Large intestine (tissue), 3 donors: ENCODE measurements at regions not wholly inside any gene's neighbourhood (a gene's known extent, or its start where the extent isn't known, plus 50 kb on each side); places are given as distances from the start of the nearest gene placed in this dataset.

Experiments used
- DNase-seq, 2 donors: peaks; one replicate each; pipeline versions ENCODE4 v3.0.0 to v3.0.0-alpha.2; 2013
- H3K27ac ChIP-seq: one replicate; pipeline ENCODE4 v1.5.1; 2013; ENCODE audit warnings: low read length
- H3K27me3 ChIP-seq: 2 replicates; pipeline ENCODE4 v1.6.1; 2013; ENCODE audit warnings: low read length; ENCODE audit not compliant: control insufficient read depth, insufficient read depth
- H3K36me3 ChIP-seq: 2 replicates; pipeline ENCODE4 v1.6.1; 2013; ENCODE audit warnings: low read length; ENCODE audit not compliant: control insufficient read depth, insufficient read depth
- H3K4me1 ChIP-seq: one replicate; pipeline ENCODE4 v1.6.1; 2013; ENCODE audit warnings: low read length; ENCODE audit not compliant: control insufficient read depth, insufficient read depth
- H3K4me3 ChIP-seq: one replicate; pipeline ENCODE4 v1.5.1; 2013; ENCODE audit warnings: low read length
- H3K9me3 ChIP-seq: one replicate; pipeline ENCODE4 v1.6.1; 2013; ENCODE audit warnings: mild to moderate bottlenecking, low read depth, low read length, moderate library complexity; ENCODE audit not compliant: control insufficient read depth
- WGBS: methylation state at CpG from one replicate; pipeline ENCODE4 v1.1.5; 2013; ENCODE audit warnings: low lambda C conversion rate; ENCODE audit not compliant: insufficient coverage; 5-methylcytosine and 5-hydroxymethylcytosine counted together

DNA sequence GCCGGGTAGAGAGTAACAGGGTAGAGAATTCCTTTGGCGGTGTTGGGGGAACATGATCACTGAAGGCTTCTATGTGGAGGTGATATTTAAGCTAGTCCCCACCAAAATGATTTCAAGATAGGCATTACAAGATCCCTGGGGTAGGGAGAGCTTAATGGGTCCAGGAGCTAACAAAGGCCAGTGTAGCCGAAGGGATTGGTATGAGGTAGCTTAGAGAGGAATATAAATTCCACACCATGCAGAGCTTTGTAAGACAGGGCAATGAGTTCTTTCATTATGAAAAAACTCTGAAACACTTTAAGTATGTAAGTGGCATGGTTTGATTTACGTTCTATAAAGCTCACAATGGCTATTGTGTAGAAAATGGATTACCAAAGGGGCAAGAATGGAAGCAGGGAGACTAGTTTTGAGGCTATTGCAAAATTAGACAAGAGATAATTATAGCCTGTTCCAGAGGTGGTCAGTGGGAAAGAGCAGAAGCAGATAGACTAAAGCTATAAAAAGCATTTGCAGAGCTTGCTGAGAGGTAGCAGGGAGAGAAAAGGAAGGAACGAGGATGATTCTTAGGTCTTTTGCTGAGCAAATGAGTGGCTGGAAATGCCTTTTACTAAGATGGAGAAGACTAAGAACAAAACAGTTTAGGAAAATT lies 119.7 kb upstream of the SLC25A13 start:
- Histone ChIP-seq H3K9me3 (no peaks in the 10 kb centered on the region), H3K27ac (no peak overlapping the region), H3K27me3 (no peaks in the 10 kb centered on the region), H3K4me3 (no peak overlapping the region), H3K4me1 (no peaks in the 10 kb centered on the region), H3K36me3 (no peaks in the 10 kb centered on the region)
- 93% methylated on average over 3 of the region's 5 CpGs for WGBS
- DNase-seq, result no peak

DNA sequence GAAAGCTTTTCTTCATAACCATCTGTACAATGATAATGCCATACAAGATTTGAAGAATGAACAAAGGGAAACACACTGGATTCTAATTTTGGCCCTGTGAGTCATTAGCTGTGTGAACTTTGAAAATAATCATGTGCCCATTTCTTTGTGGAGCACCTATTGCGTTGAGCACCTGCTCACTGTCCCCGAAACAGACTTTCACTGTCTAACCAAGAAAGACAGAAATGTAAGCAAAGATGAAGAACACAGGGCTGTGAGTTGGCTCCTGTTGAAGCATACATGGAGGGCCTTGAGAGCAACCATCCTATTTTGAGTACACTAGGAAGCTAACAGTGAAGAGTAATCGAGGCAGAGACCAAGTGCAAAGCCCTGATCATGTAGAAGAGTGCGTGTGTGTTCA lies 118.4 kb upstream of the SLC25A13 start:
- Histone ChIP-seq H3K27me3 (no peaks in the 10 kb centered on the region), H3K4me3 (no peak overlapping the region), H3K9me3 (no peaks in the 10 kb centered on the region), H3K36me3 (no peaks in the 10 kb centered on the region), H3K27ac (no peak overlapping the region), H3K4me1 (no peaks in the 10 kb centered on the region)
- WGBS, result 89% methylated on average over 2 of the region's 4 CpGs
- DNase-seq, result no peak

DNA sequence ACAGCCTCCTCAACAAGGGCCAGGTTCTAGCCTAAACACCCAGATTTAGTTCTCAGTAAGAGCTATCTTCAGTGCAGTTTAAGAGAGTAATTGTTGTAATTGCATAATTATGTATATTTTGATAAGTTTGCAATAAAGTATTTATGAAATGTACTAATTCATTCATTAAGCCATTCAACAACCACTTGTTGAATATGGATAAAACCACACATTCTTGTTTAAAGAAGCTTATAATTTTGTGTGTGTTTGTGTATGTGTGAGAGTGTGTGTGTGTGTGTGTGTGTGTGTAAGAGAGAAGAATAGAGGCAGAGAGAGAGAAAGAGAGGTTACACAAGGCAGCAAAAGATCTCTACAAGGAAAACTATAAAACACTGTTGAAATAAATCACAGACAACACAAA lies 115.0 kb upstream of the SLC25A13 start:
- Histone ChIP-seq H3K27ac (no peak overlapping the region), H3K27me3 (no peaks in the 10 kb centered on the region), H3K4me1 (no peaks in the 10 kb centered on the region), H3K4me3 (no peak overlapping the region), H3K36me3 (no peaks in the 10 kb centered on the region), H3K9me3 (no peaks in the 10 kb centered on the region)
- no peak for DNase-seq

DNA sequence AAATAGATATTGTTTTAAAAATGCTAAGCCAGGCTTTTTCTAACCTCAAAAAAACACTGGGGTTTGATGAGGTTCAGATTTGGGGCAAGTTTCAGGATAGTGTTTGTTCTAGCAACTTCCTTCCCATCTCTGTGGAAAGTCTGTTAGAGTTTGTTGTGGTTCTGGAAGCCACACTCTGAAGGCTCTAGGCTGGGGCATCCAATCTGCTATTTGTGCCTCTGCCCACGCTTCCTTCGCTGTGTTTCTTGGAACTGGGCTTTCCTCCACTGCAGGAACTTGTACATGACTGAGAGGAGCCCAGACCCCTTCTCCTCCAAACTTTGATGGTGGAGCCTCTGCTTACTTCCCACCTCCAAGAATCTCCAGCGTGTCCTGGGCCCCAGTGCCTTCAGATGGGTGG lies 108.5 kb upstream of the SLC25A13 start:
- DNase-seq, result no peak
- H3K36me3 ChIP-seq, result no peaks in the 10 kb centered on the region
- no peak overlapping the region for H3K4me3 ChIP-seq
- H3K9me3 ChIP-seq, result no peaks in the 10 kb centered on the region
- H3K4me1 ChIP-seq, result no peaks in the 10 kb centered on the region
- H3K27me3 ChIP-seq, result no peaks in the 10 kb centered on the region
- H3K27ac ChIP-seq, result no peak overlapping the region
- no CpG with 5 or more reads among the region's 3 CpGs for WGBS

DNA sequence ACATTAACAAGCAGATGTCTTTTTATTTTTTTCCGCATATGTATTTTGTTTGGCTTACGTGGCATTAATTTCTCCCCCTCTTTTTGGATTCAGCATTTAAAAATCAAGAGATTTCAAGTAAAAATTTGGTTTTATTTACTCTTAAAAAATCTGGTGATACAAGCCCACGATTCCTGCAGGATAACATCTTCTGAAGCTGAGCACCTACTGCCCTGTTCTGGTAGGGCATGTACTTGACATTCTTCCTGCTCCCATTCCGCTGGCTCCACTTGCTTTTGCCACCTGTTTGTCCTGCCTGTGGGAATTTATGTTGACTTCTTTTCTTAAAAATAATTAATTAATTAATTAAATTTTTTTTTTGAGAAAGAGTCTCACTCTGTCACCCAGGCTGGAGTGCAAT lies 105.2 kb upstream of the SLC25A13 start:
- no peaks in the 10 kb centered on the region for H3K27me3 ChIP-seq
- no peaks in the 10 kb centered on the region for H3K36me3 ChIP-seq
- no peak overlapping the region for H3K4me3 ChIP-seq
- 100% methylated on average over 2 of the region's 4 CpGs for WGBS
- H3K27ac ChIP-seq, result no peak overlapping the region
- no peaks in the 10 kb centered on the region for H3K4me1 ChIP-seq
- H3K9me3 ChIP-seq, result no peaks in the 10 kb centered on the region
- DNase-seq, result no peak

DNA sequence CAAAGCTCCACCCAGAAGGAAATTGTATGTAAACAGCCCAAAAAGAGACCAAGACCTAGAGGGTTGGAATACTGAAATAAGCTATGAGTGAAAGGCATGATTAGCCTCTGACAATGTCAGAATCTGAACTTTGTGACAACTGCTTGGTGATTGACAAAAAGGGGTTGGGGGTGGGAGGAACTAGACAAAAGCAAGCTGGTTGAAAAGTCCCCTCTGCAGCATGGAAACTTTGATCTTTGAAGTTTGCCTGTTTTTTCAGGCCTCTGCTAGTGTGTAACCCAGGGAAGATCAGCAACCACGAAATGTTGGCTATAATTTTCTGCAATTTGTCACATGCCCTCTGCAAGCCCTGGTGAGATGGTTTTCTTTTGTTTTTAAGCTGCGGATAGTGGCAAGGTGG lies 104.8 kb upstream of the SLC25A13 start:
- H3K9me3 ChIP-seq, result no peaks in the 10 kb centered on the region
- DNase-seq, result no peak
- H3K36me3 ChIP-seq, result no peaks in the 10 kb centered on the region
- no peaks in the 10 kb centered on the region for H3K27me3 ChIP-seq
- no peaks in the 10 kb centered on the region for H3K4me1 ChIP-seq
- no CpG with 5 or more reads among the region's 2 CpGs for WGBS
- H3K4me3 ChIP-seq, result no peak overlapping the region
- H3K27ac ChIP-seq, result no peak overlapping the region

DNA sequence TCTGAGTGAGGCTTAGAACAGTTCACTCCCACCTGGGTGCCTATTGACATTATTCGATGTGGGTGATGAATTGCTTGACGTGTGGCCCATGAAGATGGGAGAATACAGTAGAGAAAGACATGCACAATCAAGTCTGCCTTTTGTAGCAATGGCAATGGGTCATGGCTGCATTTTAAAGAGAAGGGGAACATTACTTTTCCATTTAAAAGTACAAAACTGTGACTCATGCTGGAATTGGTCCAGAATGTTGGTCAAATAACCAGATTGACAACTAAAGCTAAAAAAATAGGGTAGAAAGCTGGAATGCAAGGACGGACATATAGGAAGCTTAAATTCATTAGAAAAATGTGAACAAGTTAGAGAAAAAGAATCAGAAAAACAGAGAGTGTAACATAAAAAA lies 104.1 kb upstream of the SLC25A13 start:
- no peak overlapping the region for H3K27ac ChIP-seq
- H3K36me3 ChIP-seq, result no peaks in the 10 kb centered on the region
- no peaks in the 10 kb centered on the region for H3K27me3 ChIP-seq
- DNase-seq, result no peak
- no peak overlapping the region for H3K4me3 ChIP-seq
- no peaks in the 10 kb centered on the region for H3K9me3 ChIP-seq
- H3K4me1 ChIP-seq, result no peaks in the 10 kb centered on the region
- 88% methylated on average over 1 of the region's 3 CpGs for WGBS

DNA sequence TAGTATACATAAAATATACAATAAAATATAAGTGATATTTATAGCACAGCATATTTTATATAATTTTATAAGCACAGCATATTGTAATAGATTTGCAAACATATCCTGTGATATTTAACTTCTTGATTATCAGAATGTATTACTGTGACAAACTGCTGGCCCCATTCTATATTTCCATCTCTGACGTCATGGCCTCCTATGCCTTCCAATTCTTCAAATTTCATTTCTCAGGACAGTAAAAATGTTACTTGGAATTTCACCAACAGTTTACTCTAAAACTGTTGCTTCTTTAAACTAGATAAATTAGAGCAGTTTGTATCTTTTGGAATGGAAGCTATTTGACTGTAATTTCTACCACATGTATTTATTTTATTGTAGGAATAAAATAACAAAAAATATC lies 102.5 kb upstream of the SLC25A13 start:
- Histone ChIP-seq H3K4me1 (no peaks in the 10 kb centered on the region), H3K27me3 (no peaks in the 10 kb centered on the region), H3K4me3 (no peak overlapping the region), H3K36me3 (no peaks in the 10 kb centered on the region), H3K9me3 (no peaks in the 10 kb centered on the region), H3K27ac (no peak overlapping the region)
- no CpG with 5 or more reads among the region's 1 CpG for WGBS
- no peak for DNase-seq

DNA sequence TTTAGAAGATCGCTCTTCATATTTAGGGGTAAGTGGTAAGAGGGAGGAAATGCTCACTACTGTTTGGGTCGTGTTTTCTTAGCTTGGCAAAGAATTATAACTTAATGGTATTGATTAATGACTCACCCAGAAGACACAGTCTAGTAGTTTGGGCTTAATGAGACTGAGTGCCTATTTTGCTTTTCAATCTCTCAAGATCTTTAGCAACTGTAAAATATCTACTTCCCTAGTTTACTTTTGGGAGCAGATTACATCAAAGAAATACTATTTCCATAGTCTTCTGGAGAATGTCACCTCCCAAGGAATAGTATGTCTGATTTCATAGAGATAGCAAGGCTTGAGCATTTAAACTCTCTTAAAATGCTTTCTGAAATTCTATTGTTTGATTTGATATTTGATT lies 100.5 kb upstream of the SLC25A13 start:
- H3K4me3 ChIP-seq, result no peak overlapping the region
- 80% methylated on average over 1 of the region's 2 CpGs for WGBS
- H3K36me3 ChIP-seq, result no peaks in the 10 kb centered on the region
- no peak overlapping the region for H3K27ac ChIP-seq
- no peaks in the 10 kb centered on the region for H3K9me3 ChIP-seq
- H3K27me3 ChIP-seq, result no peaks in the 10 kb centered on the region
- H3K4me1 ChIP-seq, result no peaks in the 10 kb centered on the region
- no peak for DNase-seq

DNA sequence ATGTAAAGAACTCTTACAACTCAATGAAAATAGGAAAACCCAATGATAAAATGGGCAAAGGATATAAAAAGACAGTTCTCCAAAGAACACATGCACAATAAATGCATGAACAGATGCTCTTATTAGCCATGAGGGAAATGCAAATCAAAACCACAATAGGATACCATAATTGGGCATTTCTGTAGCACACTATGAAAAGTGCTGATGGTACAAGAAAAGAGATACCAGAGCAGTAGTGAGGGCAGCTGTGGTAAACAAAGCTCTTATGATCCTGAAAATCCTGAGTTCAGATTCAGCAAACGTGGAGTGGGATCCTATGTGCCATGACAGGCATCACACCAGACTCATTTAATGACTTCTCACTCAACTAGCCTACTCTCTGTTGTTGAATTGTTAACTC lies 96.7 kb upstream of the SLC25A13 start:
- Histone ChIP-seq H3K9me3 (no peaks in the 10 kb centered on the region), H3K36me3 (no peaks in the 10 kb centered on the region), H3K4me3 (no peak overlapping the region), H3K27me3 (no peaks in the 10 kb centered on the region), H3K27ac (no peak overlapping the region), H3K4me1 (no peaks in the 10 kb centered on the region)
- no peak for DNase-seq
- no CpG with 5 or more reads among the region's 1 CpG for WGBS

DNA sequence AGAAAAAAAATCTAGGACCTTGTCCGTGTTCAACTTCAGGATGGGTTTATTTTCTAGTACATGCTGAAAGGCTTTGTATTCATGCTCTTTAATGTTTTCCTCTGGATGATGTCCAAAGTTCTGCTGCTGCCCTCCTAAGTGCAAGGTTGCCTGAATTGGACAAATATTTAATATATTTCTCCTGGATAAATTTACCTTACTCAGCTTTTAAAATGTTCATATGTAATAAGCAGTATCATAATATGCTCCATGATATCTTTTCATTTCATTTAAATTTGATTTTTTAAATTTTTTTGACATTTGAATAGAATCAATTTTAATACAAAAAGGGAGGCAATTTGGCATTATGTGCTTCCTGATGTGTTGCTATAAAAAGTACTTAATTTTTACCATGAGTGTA lies 95.9 kb upstream of the SLC25A13 start:
- Histone ChIP-seq H3K9me3 (no peaks in the 10 kb centered on the region), H3K36me3 (no peaks in the 10 kb centered on the region), H3K4me3 (no peak overlapping the region), H3K27ac (no peak overlapping the region), H3K27me3 (no peaks in the 10 kb centered on the region), H3K4me1 (no peaks in the 10 kb centered on the region)
- no CpG with 5 or more reads among the region's 1 CpG for WGBS
- DNase-seq, result no peak
